ENCODE measurements at regions not wholly inside any gene's neighbourhood (a gene's known extent, or its start where the extent isn't known, plus 50 kb on each side); places are given as distances from the start of the nearest gene placed in this dataset.

DNA sequence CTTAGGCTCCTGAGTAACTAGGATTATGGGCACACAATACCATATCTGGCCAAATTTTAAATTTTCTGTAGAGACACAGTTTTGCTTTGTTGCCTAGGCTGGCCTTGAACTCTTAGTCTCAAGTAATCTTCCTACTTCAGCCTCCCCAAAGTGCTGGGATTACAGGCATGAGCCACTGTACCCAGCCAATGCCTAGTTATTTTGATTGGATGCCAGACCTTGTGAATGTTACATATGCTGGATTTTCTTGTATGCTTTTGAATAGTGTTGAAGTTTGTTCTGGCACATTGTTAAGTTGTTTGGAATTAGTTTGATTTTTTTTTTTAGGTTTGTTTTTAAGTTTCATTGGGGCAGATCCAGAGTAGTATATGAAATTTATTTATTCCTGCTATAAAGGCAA is 110.7 kb upstream of the ANO5 start:
- Histone ChIP-seq H3K79me2 (ENCODE audit: control insufficient read depth, insufficient read depth, low read length) (no peaks in the 10 kb centered on the region), H3K4me2 (ENCODE audit: extremely low read depth, insufficient read depth, low read length) (no peak overlapping the region), H3K4me1 (ENCODE audit: control insufficient read depth, extremely low read depth, insufficient read depth, low read length) (no peaks in the 10 kb centered on the region), H3K36me3 (ENCODE audit: control insufficient read depth, insufficient read depth, low read length) (no peaks in the 10 kb centered on the region), H4K20me1 (ENCODE audit: control insufficient read depth, extremely low read depth, insufficient read depth, low read length) (no peaks in the 10 kb centered on the region), H3K9ac (ENCODE audit: insufficient read depth, low read length) (no peak overlapping the region), H3K4me3 (replicated peaks in 1 of 4; ENCODE audit: control extremely low read depth in 1 of 4, insufficient read depth in 1 of 4, low read depth in 3 of 4, low read length in 4 of 4) (no peak overlapping the region), H3K27ac (ENCODE audit: insufficient read depth, low read length) (no peak overlapping the region), H3K9me3 (ENCODE audit: control insufficient read depth, insufficient read depth, low read depth, low read length) (no peaks in the 10 kb centered on the region), H2AFZ (ENCODE audit: low read length) (no peak overlapping the region), H3K27me3 (ENCODE audit: control insufficient read depth, insufficient read depth, low read length) (no peaks in the 10 kb centered on the region)
- no peak for DNase-seq (ENCODE audit: low read depth in 2 of 2)
- TF ChIP-seq, protein P1, sequence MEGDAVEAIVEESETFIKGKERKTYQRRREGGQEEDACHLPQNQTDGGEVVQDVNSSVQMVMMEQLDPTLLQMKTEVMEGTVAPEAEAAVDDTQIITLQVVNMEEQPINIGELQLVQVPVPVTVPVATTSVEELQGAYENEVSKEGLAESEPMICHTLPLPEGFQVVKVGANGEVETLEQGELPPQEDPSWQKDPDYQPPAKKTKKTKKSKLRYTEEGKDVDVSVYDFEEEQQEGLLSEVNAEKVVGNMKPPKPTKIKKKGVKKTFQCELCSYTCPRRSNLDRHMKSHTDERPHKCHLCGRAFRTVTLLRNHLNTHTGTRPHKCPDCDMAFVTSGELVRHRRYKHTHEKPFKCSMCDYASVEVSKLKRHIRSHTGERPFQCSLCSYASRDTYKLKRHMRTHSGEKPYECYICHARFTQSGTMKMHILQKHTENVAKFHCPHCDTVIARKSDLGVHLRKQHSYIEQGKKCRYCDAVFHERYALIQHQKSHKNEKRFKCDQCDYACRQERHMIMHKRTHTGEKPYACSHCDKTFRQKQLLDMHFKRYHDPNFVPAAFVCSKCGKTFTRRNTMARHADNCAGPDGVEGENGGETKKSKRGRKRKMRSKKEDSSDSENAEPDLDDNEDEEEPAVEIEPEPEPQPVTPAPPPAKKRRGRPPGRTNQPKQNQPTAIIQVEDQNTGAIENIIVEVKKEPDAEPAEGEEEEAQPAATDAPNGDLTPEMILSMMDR (conservative IDR thresholded peaks at IDR 0.05 in 1 of 2, IDR thresholded peaks at IDR 0.05 in 1 of 2; ENCODE audit: low read depth in 1 of 2, low read length in 2 of 2), result no peak
- no peak for TF ChIP-seq EZH2 (IDR thresholded peaks at IDR 0.05; ENCODE audit: low read length, missing control alignments)

DNA sequence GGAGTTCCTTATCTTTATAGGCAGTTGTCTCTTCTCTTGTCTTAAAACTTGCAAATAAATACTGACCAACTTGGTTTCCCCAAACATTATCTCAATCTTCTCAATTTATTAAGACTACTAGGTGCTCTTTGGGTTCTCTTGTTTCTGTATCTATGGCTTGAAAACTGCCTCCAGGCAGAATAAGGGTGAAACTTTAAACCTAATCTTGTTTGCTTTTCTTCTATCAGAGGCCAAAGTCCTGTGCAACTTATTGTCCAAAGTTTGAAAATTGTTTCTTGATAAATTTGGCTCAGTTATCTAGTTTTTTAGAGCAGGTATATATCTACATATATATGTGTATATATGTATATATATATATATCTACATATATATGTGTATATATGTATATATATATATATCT is 110.1 kb upstream of the ANO5 start:
- no peak overlapping the region for H3K9ac ChIP-seq (ENCODE audit: insufficient read depth, low read length)
- H3K27ac ChIP-seq (ENCODE audit: insufficient read depth, low read length), result no peak overlapping the region
- H3K4me1 ChIP-seq (ENCODE audit: control insufficient read depth, extremely low read depth, insufficient read depth, low read length), result no peaks in the 10 kb centered on the region
- no peaks in the 10 kb centered on the region for H3K36me3 ChIP-seq (ENCODE audit: control insufficient read depth, insufficient read depth, low read length)
- no peak for DNase-seq (ENCODE audit: low read depth in 2 of 2)
- no peaks in the 10 kb centered on the region for H3K9me3 ChIP-seq (ENCODE audit: control insufficient read depth, insufficient read depth, low read depth, low read length)
- H3K79me2 ChIP-seq (ENCODE audit: control insufficient read depth, insufficient read depth, low read length), result no peaks in the 10 kb centered on the region
- H2AFZ ChIP-seq (ENCODE audit: low read length), result no peak overlapping the region
- no peaks in the 10 kb centered on the region for H3K27me3 ChIP-seq (ENCODE audit: control insufficient read depth, insufficient read depth, low read length)
- no peak overlapping the region for H3K4me2 ChIP-seq (ENCODE audit: extremely low read depth, insufficient read depth, low read length)
- no peak for TF ChIP-seq EZH2 (IDR thresholded peaks at IDR 0.05; ENCODE audit: low read length, missing control alignments)
- TF ChIP-seq, protein P1 (conservative IDR thresholded peaks at IDR 0.05 in 1 of 2, IDR thresholded peaks at IDR 0.05 in 1 of 2; ENCODE audit: low read depth in 1 of 2, low read length in 2 of 2), result no peak
- H4K20me1 ChIP-seq (ENCODE audit: control insufficient read depth, extremely low read depth, insufficient read depth, low read length), result no peaks in the 10 kb centered on the region
- no peak overlapping the region for H3K4me3 ChIP-seq (replicated peaks in 1 of 4; ENCODE audit: control extremely low read depth in 1 of 4, insufficient read depth in 1 of 4, low read depth in 3 of 4, low read length in 4 of 4)

DNA sequence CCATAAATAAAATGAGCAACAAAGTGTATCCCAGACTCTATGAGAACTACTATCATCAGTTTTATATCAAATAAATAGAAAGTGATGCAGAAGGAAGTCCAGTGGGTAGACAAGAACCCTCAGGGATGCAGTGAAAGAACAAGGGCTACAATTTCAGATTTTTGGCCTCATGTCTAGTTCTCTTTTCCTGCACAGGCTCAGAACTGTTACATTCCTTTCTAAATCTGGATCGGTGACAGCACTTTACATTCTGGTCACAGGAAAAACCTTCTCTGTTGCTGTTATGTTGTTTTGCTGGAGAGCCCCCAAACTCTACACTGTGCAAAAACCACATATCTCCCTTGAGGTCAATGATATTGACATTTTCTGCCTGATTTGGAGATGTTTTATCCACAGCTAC is 108.8 kb upstream of the ANO5 start:
- H3K9me3 ChIP-seq (ENCODE audit: control insufficient read depth, insufficient read depth, low read depth, low read length), result no peaks in the 10 kb centered on the region
- no peaks in the 10 kb centered on the region for H3K27me3 ChIP-seq (ENCODE audit: control insufficient read depth, insufficient read depth, low read length)
- H3K4me1 ChIP-seq (ENCODE audit: control insufficient read depth, extremely low read depth, insufficient read depth, low read length), result no peaks in the 10 kb centered on the region
- TF ChIP-seq, protein P1 (conservative IDR thresholded peaks at IDR 0.05 in 1 of 2, IDR thresholded peaks at IDR 0.05 in 1 of 2; ENCODE audit: low read depth in 1 of 2, low read length in 2 of 2), result no peak
- TF ChIP-seq EZH2 (IDR thresholded peaks at IDR 0.05; ENCODE audit: low read length, missing control alignments), result no peak
- H3K4me2 ChIP-seq (ENCODE audit: extremely low read depth, insufficient read depth, low read length), result no peak overlapping the region
- H3K27ac ChIP-seq (ENCODE audit: insufficient read depth, low read length), result no peak overlapping the region
- no peaks in the 10 kb centered on the region for H3K79me2 ChIP-seq (ENCODE audit: control insufficient read depth, insufficient read depth, low read length)
- H3K4me3 ChIP-seq (replicated peaks in 1 of 4; ENCODE audit: control extremely low read depth in 1 of 4, insufficient read depth in 1 of 4, low read depth in 3 of 4, low read length in 4 of 4), result no peak overlapping the region
- H2AFZ ChIP-seq (ENCODE audit: low read length), result no peak overlapping the region
- H3K9ac ChIP-seq (ENCODE audit: insufficient read depth, low read length), result no peak overlapping the region
- DNase-seq (ENCODE audit: low read depth in 2 of 2), result no peak
- no peaks in the 10 kb centered on the region for H3K36me3 ChIP-seq (ENCODE audit: control insufficient read depth, insufficient read depth, low read length)
- H4K20me1 ChIP-seq (ENCODE audit: control insufficient read depth, extremely low read depth, insufficient read depth, low read length), result no peaks in the 10 kb centered on the region
